GM23338 (cell line): ENCODE measurements at regions not wholly inside any gene's neighbourhood (a gene's known extent, or its start where the extent isn't known, plus 50 kb on each side); places are given as distances from the start of the nearest gene placed in this dataset.

Experiments used
- ATAC-seq: fragments of 200-7000 bp; cut with Tn5 transposase; 3 replicates; pipeline ENCODE4 v1.9.1; 2020
- DNase-seq: peaks from one replicate; pipeline ENCODE4 v3.0.0-alpha.2; 2015; ENCODE audit warnings: low spot score
- H2AFZ ChIP-seq: fragments of 200-600 bp; sonication (generic); 2 replicates; pipeline ENCODE4 v1.8.0; 2016; ENCODE audit warnings: antibody characterized with exemption, mild to moderate bottlenecking, moderate library complexity
- H3F3A ChIP-seq: fragments of 200-600 bp; sonication (generic); replicated peaks from 2 replicates; pipeline ENCODE4 v1.8.0; 2017; ENCODE audit warnings: antibody characterized with exemption, mixed run types, low read depth
- H3K27ac ChIP-seq: fragments of 200-600 bp; sonication (generic); 2 replicates; pipeline ENCODE4 v1.6.1; 2016; ENCODE audit warnings: low read depth
- H3K27me3 ChIP-seq: fragments of 200-600 bp; sonication (generic); 2 replicates; pipeline ENCODE4 v1.8.0; 2016; ENCODE audit warnings: mild to moderate bottlenecking, mixed run types, moderate library complexity; ENCODE audit not compliant: insufficient read depth
- H3K36me3 ChIP-seq: fragments of 200-600 bp; sonication (generic); 2 replicates; pipeline ENCODE4 v1.8.0; 2016; ENCODE audit warnings: mild to moderate bottlenecking; ENCODE audit not compliant: insufficient read depth
- H3K4me1 ChIP-seq: fragments of 200-600 bp; sonication (generic); 2 replicates; pipeline ENCODE4 v1.8.0; 2016; ENCODE audit warnings: mild to moderate bottlenecking, moderate library complexity; ENCODE audit not compliant: insufficient read depth
- H3K4me2 ChIP-seq: fragments of 200-600 bp; sonication (generic); 2 replicates; pipeline ENCODE4 v1.7.1; 2017; ENCODE audit warnings: mixed run types
- H3K4me3 ChIP-seq: fragments of 200-600 bp; sonication (generic); 2 replicates; pipeline ENCODE4 v1.6.1; 2016; ENCODE audit warnings: mixed run types
- H3K79me2 ChIP-seq: fragments of 200-600 bp; sonication (generic); replicated peaks from 2 replicates; pipeline ENCODE4 v1.8.0; 2017; ENCODE audit warnings: mild to moderate bottlenecking; ENCODE audit not compliant: insufficient read depth
- H3K9me2 ChIP-seq: fragments of 200-600 bp; sonication (generic); 2 replicates; pipeline ENCODE4 v1.8.0; 2017; ENCODE audit not compliant: insufficient read depth
- H4K20me1 ChIP-seq: fragments of 200-600 bp; sonication (generic); replicated peaks from 2 replicates; pipeline ENCODE4 v1.8.0; 2017; ENCODE audit warnings: mild to moderate bottlenecking; ENCODE audit not compliant: insufficient read depth
- H3K27ac Mint-ChIP-seq: 2 replicates; pipeline ENCODE4 v1.8.0; 2020; ENCODE audit warnings: inconsistent platforms, mild to moderate bottlenecking, moderate library complexity, mixed read lengths
- H3K27me3 Mint-ChIP-seq: 3 replicates; pipeline ENCODE4 v1.8.0; 2022; ENCODE audit warnings: low read depth, mild to moderate bottlenecking, moderate library complexity, mixed read lengths, inconsistent platforms; ENCODE audit not compliant: insufficient read depth, poor library complexity
- H3K36me3 Mint-ChIP-seq: 3 replicates; pipeline ENCODE4 v1.8.0; 2021; ENCODE audit warnings: low read depth, mild to moderate bottlenecking, inconsistent platforms, moderate library complexity, mixed read lengths
- H3K4me1 Mint-ChIP-seq: 3 replicates; pipeline ENCODE4 v1.8.0; 2020; ENCODE audit warnings: mild to moderate bottlenecking, inconsistent platforms, mixed read lengths
- H3K4me3 Mint-ChIP-seq: 3 replicates; pipeline ENCODE4 v1.8.0; 2021; ENCODE audit warnings: moderate library complexity, mild to moderate bottlenecking, inconsistent platforms, mixed read lengths
- H3K9me3 Mint-ChIP-seq: 3 replicates; pipeline ENCODE4 v1.8.0; 2020; ENCODE audit warnings: moderate library complexity, mild to moderate bottlenecking, inconsistent platforms, mixed read lengths
- CREB1 ChIP-seq: fragments of 250-450 bp; sonication (Bioruptor Pico); IDR thresholded peaks from 2 replicates; pipeline ENCODE4 v1.5.0; 2020; ENCODE audit warnings: low read depth, mild to moderate bottlenecking, moderate library complexity
- EZH2 ChIP-seq: fragments of 200-600 bp; sonication (generic); IDR thresholded peaks from one replicate; pipeline ENCODE4 v1.8.0; 2017; ENCODE audit warnings: antibody characterized with exemption, mild to moderate bottlenecking, low read depth; ENCODE audit not compliant: unreplicated experiment
- EZH2phosphoT487 ChIP-seq: fragments of 200-600 bp; sonication (generic); IDR thresholded peaks from one replicate; pipeline ENCODE4 v1.8.1; 2018; ENCODE audit warnings: antibody characterized with exemption; ENCODE audit not compliant: unreplicated experiment
- JUNB ChIP-seq: IDR thresholded peaks from one replicate; pipeline ENCODE4 v1.6.1; 2016; ENCODE audit warnings: antibody characterized with exemption; ENCODE audit not compliant: unreplicated experiment
- NANOG ChIP-seq: IDR thresholded peaks from 2 replicates; pipeline ENCODE4 v1.6.1; 2016; ENCODE audit warnings: antibody characterized with exemption, borderline replicate concordance
- POLR2AphosphoS5 ChIP-seq: IDR thresholded peaks from 2 replicates; pipeline ENCODE4 v1.6.1; 2016; ENCODE audit warnings: antibody characterized with exemption, low read depth
- ZNF114 ChIP-seq: fragments of 250-450 bp; sonication (Bioruptor Pico); IDR thresholded peaks from 2 replicates; pipeline ENCODE4 v1.5.0; 2020; ENCODE audit warnings: mild to moderate bottlenecking, moderate library complexity
- ZNF331 ChIP-seq: fragments of 250-450 bp; sonication (Bioruptor Pico); IDR thresholded peaks from 2 replicates; pipeline ENCODE4 v1.5.0; 2020; ENCODE audit warnings: low read depth, mild to moderate bottlenecking, moderate library complexity
- ZNF462 ChIP-seq: fragments of 250-450 bp; sonication (Bioruptor Pico); IDR thresholded peaks from 2 replicates; pipeline ENCODE4 v1.5.0; 2020; ENCODE audit warnings: mild to moderate bottlenecking, moderate library complexity
- TF ChIP-seq, protein P1 (sequence below): IDR thresholded peaks from 2 replicates; pipeline ENCODE4 v1.6.1; 2016; ENCODE audit warnings: antibody characterized with exemption
- TF ChIP-seq, protein P2 (sequence below): IDR thresholded peaks from one replicate; pipeline ENCODE4 v1.6.1; 2018; ENCODE audit warnings: antibody characterized with exemption; ENCODE audit not compliant: unreplicated experiment

DNA sequence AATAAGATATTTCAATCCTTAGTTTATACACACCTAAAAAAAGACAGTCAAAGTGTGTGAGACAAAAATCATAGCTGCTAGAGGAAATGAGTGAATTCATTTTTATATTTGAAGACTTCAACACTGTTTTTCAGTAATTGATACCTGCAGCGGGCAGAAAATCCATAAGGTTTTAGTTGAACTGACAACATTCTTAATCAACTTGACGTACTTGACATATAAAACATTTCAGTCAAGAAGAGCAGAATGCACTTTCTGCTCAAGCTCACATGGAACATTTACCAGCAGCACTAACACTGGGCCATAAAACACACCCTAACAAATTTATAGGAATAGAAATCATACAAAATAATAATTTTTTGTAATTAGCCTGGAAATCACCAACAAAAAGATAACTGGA, 959.6 kb upstream of the SOX11 start (continued):
- no peak for TF ChIP-seq EZH2phosphoT487
- no peak for TF ChIP-seq NANOG
- no peak for TF ChIP-seq POLR2AphosphoS5
- no peak for TF ChIP-seq ZNF331 (CRISPR knock-in tag)

GRCh38 chr2:4745056-4745991, 946.9 kb upstream of the SOX11 start:
- TF ChIP-seq EZH2phosphoT487: no peak
- TF ChIP-seq, protein P1, sequence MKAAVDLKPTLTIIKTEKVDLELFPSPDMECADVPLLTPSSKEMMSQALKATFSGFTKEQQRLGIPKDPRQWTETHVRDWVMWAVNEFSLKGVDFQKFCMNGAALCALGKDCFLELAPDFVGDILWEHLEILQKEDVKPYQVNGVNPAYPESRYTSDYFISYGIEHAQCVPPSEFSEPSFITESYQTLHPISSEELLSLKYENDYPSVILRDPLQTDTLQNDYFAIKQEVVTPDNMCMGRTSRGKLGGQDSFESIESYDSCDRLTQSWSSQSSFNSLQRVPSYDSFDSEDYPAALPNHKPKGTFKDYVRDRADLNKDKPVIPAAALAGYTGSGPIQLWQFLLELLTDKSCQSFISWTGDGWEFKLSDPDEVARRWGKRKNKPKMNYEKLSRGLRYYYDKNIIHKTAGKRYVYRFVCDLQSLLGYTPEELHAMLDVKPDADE: no peak
- no peak for TF ChIP-seq ZNF462 (CRISPR knock-in tag)
- TF ChIP-seq JUNB: no peak
- TF ChIP-seq, protein P2, sequence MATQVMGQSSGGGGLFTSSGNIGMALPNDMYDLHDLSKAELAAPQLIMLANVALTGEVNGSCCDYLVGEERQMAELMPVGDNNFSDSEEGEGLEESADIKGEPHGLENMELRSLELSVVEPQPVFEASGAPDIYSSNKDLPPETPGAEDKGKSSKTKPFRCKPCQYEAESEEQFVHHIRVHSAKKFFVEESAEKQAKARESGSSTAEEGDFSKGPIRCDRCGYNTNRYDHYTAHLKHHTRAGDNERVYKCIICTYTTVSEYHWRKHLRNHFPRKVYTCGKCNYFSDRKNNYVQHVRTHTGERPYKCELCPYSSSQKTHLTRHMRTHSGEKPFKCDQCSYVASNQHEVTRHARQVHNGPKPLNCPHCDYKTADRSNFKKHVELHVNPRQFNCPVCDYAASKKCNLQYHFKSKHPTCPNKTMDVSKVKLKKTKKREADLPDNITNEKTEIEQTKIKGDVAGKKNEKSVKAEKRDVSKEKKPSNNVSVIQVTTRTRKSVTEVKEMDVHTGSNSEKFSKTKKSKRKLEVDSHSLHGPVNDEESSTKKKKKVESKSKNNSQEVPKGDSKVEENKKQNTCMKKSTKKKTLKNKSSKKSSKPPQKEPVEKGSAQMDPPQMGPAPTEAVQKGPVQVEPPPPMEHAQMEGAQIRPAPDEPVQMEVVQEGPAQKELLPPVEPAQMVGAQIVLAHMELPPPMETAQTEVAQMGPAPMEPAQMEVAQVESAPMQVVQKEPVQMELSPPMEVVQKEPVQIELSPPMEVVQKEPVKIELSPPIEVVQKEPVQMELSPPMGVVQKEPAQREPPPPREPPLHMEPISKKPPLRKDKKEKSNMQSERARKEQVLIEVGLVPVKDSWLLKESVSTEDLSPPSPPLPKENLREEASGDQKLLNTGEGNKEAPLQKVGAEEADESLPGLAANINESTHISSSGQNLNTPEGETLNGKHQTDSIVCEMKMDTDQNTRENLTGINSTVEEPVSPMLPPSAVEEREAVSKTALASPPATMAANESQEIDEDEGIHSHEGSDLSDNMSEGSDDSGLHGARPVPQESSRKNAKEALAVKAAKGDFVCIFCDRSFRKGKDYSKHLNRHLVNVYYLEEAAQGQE: no peak
- TF ChIP-seq ZNF331 (CRISPR knock-in tag): no peak
- no peak for TF ChIP-seq CREB1 (CRISPR knock-in tag)
- TF ChIP-seq POLR2AphosphoS5: no peak
- no peak for TF ChIP-seq ZNF114 (CRISPR knock-in tag)
- no peak for TF ChIP-seq EZH2
- no peaks in the 10 kb centered on the region for H4K20me1 ChIP-seq
- no peaks in the 10 kb centered on the region for H3F3A ChIP-seq
- Mint-ChIP-seq H3K9me3 (peaks cover 74% of the 10 kb centered on the region), H3K27ac (no peak overlapping the region; the same call in 1 of the 2 replicates), H3K4me1 (no peaks in the 10 kb centered on the region), H3K27me3 (no peaks in the 10 kb centered on the region), H3K4me3 (no peak overlapping the region), H3K36me3 (no peaks in the 10 kb centered on the region; the same call in 2 of the 3 replicates)
- no peaks in the 10 kb centered on the region for H3K27me3 ChIP-seq
- no peak for ATAC-seq
- no peak overlapping the region for H3K4me2 ChIP-seq
- no peaks in the 10 kb centered on the region for H3K4me1 ChIP-seq
- 0 out of 2 replicates have a peak, but pooled peaks cover 4% of the 10 kb centered on the region for H3K36me3 ChIP-seq
- no peak overlapping the region for H3K4me3 ChIP-seq
- no peak overlapping the region for H3K27ac ChIP-seq
- H3K9me2 ChIP-seq: no peaks in the 10 kb centered on the region
- H3K79me2 ChIP-seq: no peaks in the 10 kb centered on the region
- DNase-seq: peak; percentile 3
- no peak overlapping the region for H2AFZ ChIP-seq
